Liver (tissue), 8 donors: ENCODE measurements at regions not wholly inside any gene's neighbourhood (a gene's known extent, or its start where the extent isn't known, plus 50 kb on each side); places are given as distances from the start of the nearest gene placed in this dataset.

ENCODE experiments used
- DNase-seq: peaks from one replicate; pipeline ENCODE4 v3.0.0-alpha.2; 2017; ENCODE audit warnings: low spot score
- H3K27ac ChIP-seq, 2 donors: one replicate each; pipeline ENCODE4 v1.7.0; 2013; ENCODE audit warnings: inconsistent platforms in 2 of 2, low read length in 2 of 2, control low read depth in 1 of 2, low read depth in 1 of 2, mild to moderate bottlenecking in 1 of 2
- H3K27me3 ChIP-seq, 4 donors: one replicate each; pipeline versions ENCODE4 v1.6.1 to v1.7.0; 2013; ENCODE audit warnings: low read length in 3 of 4, inconsistent platforms in 1 of 4, mild to moderate bottlenecking in 1 of 4, moderate library complexity in 1 of 4; ENCODE audit not compliant: control insufficient read depth in 4 of 4, insufficient read depth in 4 of 4
- H3K36me3 ChIP-seq, 4 donors: one replicate each; pipeline versions ENCODE4 v1.6.1 to v1.7.0; 2013; ENCODE audit warnings: low read length in 3 of 4, mild to moderate bottlenecking in 3 of 4, low read depth in 1 of 4, moderate library complexity in 1 of 4; ENCODE audit not compliant: control insufficient read depth in 4 of 4, insufficient read depth in 3 of 4
- H3K4me1 ChIP-seq, 4 donors: one replicate each; pipeline versions ENCODE4 v1.6.1 to v1.7.0; 2013; ENCODE audit warnings: low read length in 3 of 4, mild to moderate bottlenecking in 3 of 4, moderate library complexity in 1 of 4; ENCODE audit not compliant: control insufficient read depth in 4 of 4, insufficient read depth in 4 of 4
- H3K4me3 ChIP-seq, 3 donors: one replicate each; pipeline versions ENCODE4 v1.6.1 to v1.7.0; 2013; ENCODE audit warnings: low read length in 3 of 3, control low read depth in 1 of 3, low read depth in 1 of 3, mild to moderate bottlenecking in 1 of 3
- H3K9ac ChIP-seq, 2 donors: one replicate each; pipeline ENCODE4 v1.7.0; 2013; ENCODE audit warnings: low read length in 2 of 2, mild to moderate bottlenecking in 2 of 2, moderate library complexity in 2 of 2, control low read depth in 1 of 2, low read depth in 1 of 2
- H3K9me3 ChIP-seq, 4 donors: one replicate each; pipeline versions ENCODE4 v1.6.1 to v1.7.0; 2013; ENCODE audit warnings: low read length in 3 of 4; ENCODE audit not compliant: control insufficient read depth in 4 of 4
- ATF3 ChIP-seq: IDR thresholded peaks from 2 replicates; pipeline ENCODE4 v1.6.1; 2016; ENCODE audit warnings: antibody characterized with exemption
- EGR1 ChIP-seq, 2 donors: IDR thresholded peaks; 2 replicates each; pipeline ENCODE4 v1.6.1; 2016 to 2018; ENCODE audit warnings: antibody characterized with exemption in 2 of 2, low read depth in 2 of 2
- FOXA1 ChIP-seq: IDR thresholded peaks from 2 replicates; pipeline ENCODE4 v1.6.1; 2016; ENCODE audit warnings: antibody characterized with exemption
- GABPA ChIP-seq, 2 donors: IDR thresholded peaks in 1 of 2; conservative IDR thresholded peaks in 1 of 2; 2 replicates each; pipeline ENCODE4 v1.6.1; 2016; ENCODE audit warnings: antibody characterized with exemption in 2 of 2, mild to moderate bottlenecking in 1 of 2, moderate library complexity in 1 of 2
- HNF4A ChIP-seq, 2 donors: conservative IDR thresholded peaks; 2 replicates each; pipeline ENCODE4 v1.6.1; 2016; ENCODE audit warnings: antibody characterized with exemption in 2 of 2, mild to moderate bottlenecking in 2 of 2
- HNF4G ChIP-seq: IDR thresholded peaks from 2 replicates; pipeline ENCODE4 v1.6.1; 2016; ENCODE audit warnings: antibody characterized with exemption
- JUND ChIP-seq, 2 donors: IDR thresholded peaks; 2 replicates each; pipeline ENCODE4 v1.6.1; 2016; ENCODE audit warnings: antibody characterized with exemption in 2 of 2
- NR2F2 ChIP-seq: IDR thresholded peaks from 2 replicates; pipeline ENCODE4 v1.6.1; 2016; ENCODE audit warnings: antibody characterized with exemption
- RAD21 ChIP-seq, 2 donors: IDR thresholded peaks; 2 replicates each; pipeline ENCODE4 v1.6.1; 2016; ENCODE audit warnings: antibody characterized with exemption in 2 of 2, mild to moderate bottlenecking in 2 of 2
- SP1 ChIP-seq: IDR thresholded peaks from 2 replicates; pipeline ENCODE4 v1.6.1; 2018; ENCODE audit warnings: antibody characterized with exemption, mild to moderate bottlenecking
- YY1 ChIP-seq: IDR thresholded peaks from 2 replicates; pipeline ENCODE4 v1.6.1; 2016; ENCODE audit warnings: antibody characterized with exemption, mild to moderate bottlenecking
- WGBS: extraction: QIAGEN DNeasy Blood & Tissue Kit; methylation state at CpG from one replicate; pipeline ENCODE4 v1.1.7; 2013; 5-methylcytosine and 5-hydroxymethylcytosine counted together
- TF ChIP-seq, protein P1 (sequence below): IDR thresholded peaks from 2 replicates; pipeline ENCODE4 v1.6.1; 2016; ENCODE audit warnings: antibody characterized with exemption, mild to moderate bottlenecking
- TF ChIP-seq, protein P2 (sequence below): fragments of 150-350 bp; IDR thresholded peaks from 2 replicates; pipeline ENCODE4 v1.5.1; 2017; ENCODE audit warnings: improper control_type of control experiment, low read depth, low read length; ENCODE audit not compliant: missing input control
- donor health status: healthy.
- donor health status: healthy.
- donor health status: healthy.
- donor health status: healthy.
- donor health status: healthy.

DNA sequence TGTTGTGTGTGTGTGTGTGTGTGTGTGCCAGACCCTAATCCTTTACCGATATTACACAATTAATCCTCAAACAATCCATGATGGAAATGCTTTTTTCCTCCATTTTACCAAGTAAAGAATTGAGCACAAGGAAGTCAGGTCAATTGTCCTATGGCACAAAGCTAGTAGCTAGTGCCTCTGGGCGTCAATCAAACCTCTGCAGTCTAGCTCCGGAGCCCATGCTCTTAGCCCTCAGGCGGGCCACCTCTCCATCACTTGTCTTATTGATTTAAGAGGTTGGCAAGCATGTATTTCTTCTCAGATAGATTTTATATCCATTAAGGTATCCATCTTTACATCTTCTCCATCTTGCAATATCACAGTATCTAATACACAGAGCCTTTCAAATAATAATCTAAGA is 886.6 kb downstream of the TBL1XR1 start (continued):
- TF ChIP-seq, protein P1, sequence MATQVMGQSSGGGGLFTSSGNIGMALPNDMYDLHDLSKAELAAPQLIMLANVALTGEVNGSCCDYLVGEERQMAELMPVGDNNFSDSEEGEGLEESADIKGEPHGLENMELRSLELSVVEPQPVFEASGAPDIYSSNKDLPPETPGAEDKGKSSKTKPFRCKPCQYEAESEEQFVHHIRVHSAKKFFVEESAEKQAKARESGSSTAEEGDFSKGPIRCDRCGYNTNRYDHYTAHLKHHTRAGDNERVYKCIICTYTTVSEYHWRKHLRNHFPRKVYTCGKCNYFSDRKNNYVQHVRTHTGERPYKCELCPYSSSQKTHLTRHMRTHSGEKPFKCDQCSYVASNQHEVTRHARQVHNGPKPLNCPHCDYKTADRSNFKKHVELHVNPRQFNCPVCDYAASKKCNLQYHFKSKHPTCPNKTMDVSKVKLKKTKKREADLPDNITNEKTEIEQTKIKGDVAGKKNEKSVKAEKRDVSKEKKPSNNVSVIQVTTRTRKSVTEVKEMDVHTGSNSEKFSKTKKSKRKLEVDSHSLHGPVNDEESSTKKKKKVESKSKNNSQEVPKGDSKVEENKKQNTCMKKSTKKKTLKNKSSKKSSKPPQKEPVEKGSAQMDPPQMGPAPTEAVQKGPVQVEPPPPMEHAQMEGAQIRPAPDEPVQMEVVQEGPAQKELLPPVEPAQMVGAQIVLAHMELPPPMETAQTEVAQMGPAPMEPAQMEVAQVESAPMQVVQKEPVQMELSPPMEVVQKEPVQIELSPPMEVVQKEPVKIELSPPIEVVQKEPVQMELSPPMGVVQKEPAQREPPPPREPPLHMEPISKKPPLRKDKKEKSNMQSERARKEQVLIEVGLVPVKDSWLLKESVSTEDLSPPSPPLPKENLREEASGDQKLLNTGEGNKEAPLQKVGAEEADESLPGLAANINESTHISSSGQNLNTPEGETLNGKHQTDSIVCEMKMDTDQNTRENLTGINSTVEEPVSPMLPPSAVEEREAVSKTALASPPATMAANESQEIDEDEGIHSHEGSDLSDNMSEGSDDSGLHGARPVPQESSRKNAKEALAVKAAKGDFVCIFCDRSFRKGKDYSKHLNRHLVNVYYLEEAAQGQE, result no peak
- TF ChIP-seq HNF4G (no peak), SP1 (no peak)
- TF ChIP-seq, protein P2, sequence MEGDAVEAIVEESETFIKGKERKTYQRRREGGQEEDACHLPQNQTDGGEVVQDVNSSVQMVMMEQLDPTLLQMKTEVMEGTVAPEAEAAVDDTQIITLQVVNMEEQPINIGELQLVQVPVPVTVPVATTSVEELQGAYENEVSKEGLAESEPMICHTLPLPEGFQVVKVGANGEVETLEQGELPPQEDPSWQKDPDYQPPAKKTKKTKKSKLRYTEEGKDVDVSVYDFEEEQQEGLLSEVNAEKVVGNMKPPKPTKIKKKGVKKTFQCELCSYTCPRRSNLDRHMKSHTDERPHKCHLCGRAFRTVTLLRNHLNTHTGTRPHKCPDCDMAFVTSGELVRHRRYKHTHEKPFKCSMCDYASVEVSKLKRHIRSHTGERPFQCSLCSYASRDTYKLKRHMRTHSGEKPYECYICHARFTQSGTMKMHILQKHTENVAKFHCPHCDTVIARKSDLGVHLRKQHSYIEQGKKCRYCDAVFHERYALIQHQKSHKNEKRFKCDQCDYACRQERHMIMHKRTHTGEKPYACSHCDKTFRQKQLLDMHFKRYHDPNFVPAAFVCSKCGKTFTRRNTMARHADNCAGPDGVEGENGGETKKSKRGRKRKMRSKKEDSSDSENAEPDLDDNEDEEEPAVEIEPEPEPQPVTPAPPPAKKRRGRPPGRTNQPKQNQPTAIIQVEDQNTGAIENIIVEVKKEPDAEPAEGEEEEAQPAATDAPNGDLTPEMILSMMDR, result no peak

GRCh38 chr3:176302271-176302670 is 895.0 kb downstream of the TBL1XR1 start:
- Histone ChIP-seq H3K36me3 (no peaks in the 10 kb centered on the region), H3K4me1 (no peaks in the 10 kb centered on the region), H3K27me3 (no peaks in the 10 kb centered on the region), H3K9ac (no peak overlapping the region), H3K27ac (no peak overlapping the region), H3K4me3 (no peak overlapping the region), H3K9me3 (no peaks in the 10 kb centered on the region)
- DNase-seq, result no peak
- WGBS, result 92% methylated on average over 2 of the region's 2 CpGs
- TF ChIP-seq JUND (IDR thresholded peaks at IDR 0.05) (no peak), NR2F2 (no peak), FOXA1 (no peak), HNF4A (conservative IDR thresholded peaks at IDR 0.05) (no peak), YY1 (no peak), EGR1 (IDR thresholded peaks at IDR 0.05; ENCODE audit: low read depth in 2 of 2) (no peak), SP1 (no peak), RAD21 (IDR thresholded peaks at IDR 0.05) (no peak), ATF3 (no peak), HNF4G (no peak), GABPA (IDR thresholded peaks at IDR 0.05 in 1 of 2, conservative IDR thresholded peaks at IDR 0.05 in 1 of 2) (no peak)
- TF ChIP-seq, protein P2, result no peak

- Histone ChIP-seq H3K9ac (no peak overlapping the region), H3K9me3 (no peaks in the 10 kb centered on the region), H3K4me1 (no peaks in the 10 kb centered on the region), H3K27me3 (no peaks in the 10 kb centered on the region), H3K36me3 (no peaks in the 10 kb centered on the region), H3K4me3 (no peak overlapping the region), H3K27ac (no peak overlapping the region)
- TF ChIP-seq, protein P1, result no peak
- no peak for TF ChIP-seq YY1
- TF ChIP-seq JUND (IDR thresholded peaks at IDR 0.05), result no peak
- TF ChIP-seq RAD21 (IDR thresholded peaks at IDR 0.05), result no peak
- WGBS, result 91% methylated on average over 1 of the region's 1 CpG
- DNase-seq, result no peak
These were observed 901.1 kb downstream of the TBL1XR1 start for GRCh38 chr3:176296066-176296597.
